GM18861 (cell line): ENCODE measurements at regions not wholly inside any gene's neighbourhood (a gene's known extent, or its start where the extent isn't known, plus 50 kb on each side); places are given as distances from the start of the nearest gene placed in this dataset.
A peak's percentile ranks its signal among the peaks of the same experiment; 100 is the strongest.

Experiments used
- ATAC-seq: cut with Tn5 transposase; IDR thresholded peaks from one replicate; pipeline ENCODE4 v1.9.1; 2021; ENCODE audit not compliant: unreplicated experiment

DNA sequence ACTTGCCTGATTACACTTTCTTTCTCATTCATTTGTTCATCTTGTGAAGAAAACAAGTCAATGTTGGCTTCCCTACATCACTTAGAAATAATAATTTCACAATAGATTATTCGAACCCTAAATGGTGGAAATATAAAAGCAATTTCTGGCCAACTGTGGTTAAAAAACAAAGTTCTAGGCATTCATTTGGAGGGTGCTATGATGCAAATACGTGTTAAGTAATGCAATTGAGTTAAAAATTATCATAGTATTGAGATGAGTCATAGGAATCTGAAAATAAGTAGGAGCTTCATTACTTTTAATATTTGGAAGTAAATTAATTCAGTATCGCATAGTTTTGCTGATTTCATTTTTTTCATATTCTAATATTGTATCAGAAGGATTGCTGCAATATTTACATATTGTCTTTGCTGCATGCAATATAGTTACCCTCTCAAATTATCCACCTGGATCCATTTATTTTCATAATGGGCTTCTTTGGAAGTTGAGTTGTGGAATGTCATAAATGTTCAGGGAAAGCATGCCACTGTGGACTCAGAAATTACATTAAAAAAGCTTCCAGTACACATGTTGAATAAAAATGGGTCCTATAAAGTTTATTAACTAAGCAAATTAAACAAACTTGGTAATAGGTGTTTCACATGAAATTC is 647.7 kb upstream of the WWC1 start:
- ATAC-seq: no peak

DNA sequence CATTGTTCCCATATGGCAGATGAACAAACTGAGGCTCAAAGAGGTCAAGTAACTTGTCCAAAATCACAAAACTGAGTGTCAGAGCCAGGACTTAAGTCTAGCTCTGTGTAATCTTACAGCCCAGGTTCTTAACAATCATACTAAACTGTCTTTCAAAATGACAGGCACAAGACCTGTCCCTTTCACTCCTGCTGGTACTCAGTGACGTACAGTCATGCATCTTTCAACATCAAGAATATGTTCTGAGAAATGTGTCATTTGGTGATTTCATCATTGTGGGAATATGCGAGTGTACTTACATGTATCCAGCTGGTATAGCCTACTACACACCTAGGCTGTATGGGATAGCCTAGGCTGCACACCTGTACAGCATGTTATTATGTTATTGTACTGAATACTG is 646.8 kb upstream of the WWC1 start:
- no peak for ATAC-seq

DNA sequence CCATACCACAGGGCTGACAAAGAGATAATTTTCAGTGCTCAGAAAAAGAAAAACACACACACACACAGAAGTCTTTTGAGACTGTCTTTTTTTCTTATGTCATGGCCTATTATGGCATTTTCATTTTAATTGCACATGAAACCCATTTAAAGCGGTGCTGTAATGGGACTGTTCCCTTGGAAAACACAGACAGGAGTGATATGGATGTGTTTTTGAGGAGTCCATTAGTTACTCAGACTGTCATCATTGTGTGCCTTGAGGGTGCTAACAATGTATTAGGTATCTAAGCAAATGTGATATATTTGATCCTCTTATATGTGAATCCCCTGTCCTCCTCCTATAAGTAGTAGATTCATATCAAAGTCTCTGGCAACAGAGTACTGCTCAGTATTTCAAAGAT is 642.0 kb upstream of the WWC1 start:
- no peak for ATAC-seq

- no peak for ATAC-seq
Observed at GRCh38 chr5:167652690-167653089, 638.8 kb upstream of the WWC1 start.

DNA sequence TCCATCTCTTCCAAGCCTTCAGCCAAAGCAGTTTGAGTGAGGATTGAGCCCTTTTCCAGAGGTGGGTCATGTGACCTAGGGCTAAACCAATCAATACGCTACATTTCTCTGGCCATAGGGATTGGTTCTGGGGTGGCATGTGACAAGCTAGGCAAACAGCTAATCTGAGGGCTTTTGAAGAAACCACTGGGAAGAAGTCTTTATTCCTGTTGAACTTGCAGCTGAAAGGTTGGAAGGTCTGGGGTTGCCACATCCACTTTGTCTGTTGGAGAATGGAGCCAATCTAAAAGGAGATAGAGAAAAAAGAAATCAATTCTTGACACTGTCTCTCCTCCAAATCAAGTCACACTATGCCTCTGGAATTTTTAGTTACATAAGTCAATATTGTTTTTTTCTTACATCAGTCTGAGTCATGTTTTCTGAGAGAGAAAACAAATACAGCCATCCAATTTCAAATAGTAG is 637.8 kb upstream of the WWC1 start:
- ATAC-seq: no peak

- no peak for ATAC-seq
Observed at GRCh38 chr5:167657016-167657415, 634.4 kb upstream of the WWC1 start.

DNA sequence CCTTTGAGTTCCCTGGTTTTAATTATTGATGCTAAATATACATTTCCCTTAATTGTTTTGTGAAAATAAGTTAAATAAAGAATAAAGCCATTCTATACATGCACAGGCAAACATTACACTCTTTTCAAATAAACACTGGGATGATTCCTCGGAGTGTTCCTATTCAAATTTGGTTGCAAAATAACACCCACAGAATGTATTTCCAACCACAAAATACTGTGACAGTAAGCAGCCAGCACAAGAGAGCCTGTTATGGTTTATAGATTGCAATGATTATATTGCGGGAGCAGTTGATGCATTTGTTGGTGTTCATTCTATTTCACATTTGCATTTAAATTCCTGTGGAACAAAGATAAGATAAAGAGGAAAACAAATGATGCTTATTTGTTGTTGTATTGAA is 632.6 kb upstream of the WWC1 start:
- ATAC-seq: no peak

DNA sequence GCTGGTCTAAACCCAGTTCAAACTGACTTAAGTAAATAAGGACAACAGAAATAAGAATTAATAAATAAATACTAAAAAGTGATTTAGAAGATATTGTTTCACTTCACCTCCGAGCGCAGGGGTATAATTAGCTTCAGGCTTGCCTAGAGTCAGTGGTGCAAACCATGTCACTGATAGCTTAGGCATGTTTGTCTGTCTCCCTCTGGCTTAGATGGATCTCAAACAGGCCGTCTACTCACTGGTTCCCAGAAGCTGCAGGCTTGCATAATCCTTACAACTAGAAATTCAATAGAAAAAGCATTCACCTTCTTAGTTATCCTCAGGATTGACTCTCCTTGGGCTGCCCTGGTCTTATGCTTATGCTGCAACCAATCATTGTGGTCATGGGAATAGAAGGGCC is 629.8 kb upstream of the WWC1 start:
- ATAC-seq: no peak

- ATAC-seq: peak; percentile 47
Observed at GRCh38 chr5:167664222-167664804, 627.1 kb upstream of the WWC1 start.

- ATAC-seq: no peak
Observed at GRCh38 chr5:167665841-167666375, 625.5 kb upstream of the WWC1 start.

DNA sequence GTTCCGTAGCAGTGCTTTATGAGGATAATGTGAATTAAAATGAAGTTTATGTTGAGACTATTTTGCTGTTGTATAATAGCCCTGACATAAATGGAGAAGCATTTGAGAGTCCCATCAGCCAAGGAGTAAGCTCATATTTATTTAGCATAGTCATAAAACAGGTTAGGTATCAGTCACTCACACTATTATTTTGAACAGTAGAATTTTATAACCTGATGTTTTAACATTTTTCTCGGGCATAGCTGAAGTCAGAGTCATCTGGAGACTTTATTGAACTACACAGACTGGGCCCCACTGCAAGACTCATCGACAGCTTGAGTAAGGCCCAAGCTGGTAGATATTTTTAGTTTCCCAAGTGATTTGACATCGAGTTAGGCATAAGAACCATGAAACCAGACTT is 620.3 kb upstream of the WWC1 start:
- no peak for ATAC-seq

DNA sequence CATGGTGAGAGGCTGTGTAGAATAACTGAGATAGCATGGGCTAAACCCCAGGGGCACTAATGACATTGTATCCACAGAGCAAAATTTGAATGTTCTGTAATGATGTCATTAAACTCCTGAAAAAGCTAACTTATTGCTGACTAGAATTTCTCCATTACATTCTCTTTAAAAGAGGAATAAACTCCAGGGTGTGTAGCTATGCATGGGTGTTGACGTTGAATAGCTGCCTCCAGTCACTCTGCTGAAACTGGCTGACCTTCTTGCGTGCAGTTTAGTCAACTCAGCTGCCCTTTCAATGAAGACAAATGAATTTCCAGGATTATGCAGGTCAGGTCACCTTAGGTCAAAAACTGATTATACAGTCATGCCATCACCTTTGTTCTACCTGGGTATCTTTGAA is 617.5 kb upstream of the WWC1 start:
- ATAC-seq: no peak

- no peak for ATAC-seq
Observed at GRCh38 chr5:167678481-167678880, 613.0 kb upstream of the WWC1 start.

DNA sequence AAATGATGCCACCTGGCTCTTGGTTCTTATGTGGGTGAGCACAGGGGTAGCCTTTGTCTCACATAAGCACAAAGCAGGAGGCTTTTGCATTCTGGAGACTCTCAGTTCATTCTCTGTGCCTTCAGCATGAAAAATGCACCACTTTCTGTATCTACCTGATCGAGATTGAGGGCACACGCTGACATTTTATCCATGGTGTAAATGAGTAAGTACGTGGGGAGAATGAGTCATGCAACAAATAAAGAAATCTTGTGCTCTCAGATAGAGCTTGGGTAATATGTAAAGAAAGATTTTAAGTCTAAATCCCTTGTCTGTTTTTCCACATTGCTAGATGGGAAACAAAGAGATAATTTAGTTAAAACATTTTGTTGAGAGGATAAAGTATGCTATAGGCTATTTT is 607.2 kb upstream of the WWC1 start:
- ATAC-seq: no peak

DNA sequence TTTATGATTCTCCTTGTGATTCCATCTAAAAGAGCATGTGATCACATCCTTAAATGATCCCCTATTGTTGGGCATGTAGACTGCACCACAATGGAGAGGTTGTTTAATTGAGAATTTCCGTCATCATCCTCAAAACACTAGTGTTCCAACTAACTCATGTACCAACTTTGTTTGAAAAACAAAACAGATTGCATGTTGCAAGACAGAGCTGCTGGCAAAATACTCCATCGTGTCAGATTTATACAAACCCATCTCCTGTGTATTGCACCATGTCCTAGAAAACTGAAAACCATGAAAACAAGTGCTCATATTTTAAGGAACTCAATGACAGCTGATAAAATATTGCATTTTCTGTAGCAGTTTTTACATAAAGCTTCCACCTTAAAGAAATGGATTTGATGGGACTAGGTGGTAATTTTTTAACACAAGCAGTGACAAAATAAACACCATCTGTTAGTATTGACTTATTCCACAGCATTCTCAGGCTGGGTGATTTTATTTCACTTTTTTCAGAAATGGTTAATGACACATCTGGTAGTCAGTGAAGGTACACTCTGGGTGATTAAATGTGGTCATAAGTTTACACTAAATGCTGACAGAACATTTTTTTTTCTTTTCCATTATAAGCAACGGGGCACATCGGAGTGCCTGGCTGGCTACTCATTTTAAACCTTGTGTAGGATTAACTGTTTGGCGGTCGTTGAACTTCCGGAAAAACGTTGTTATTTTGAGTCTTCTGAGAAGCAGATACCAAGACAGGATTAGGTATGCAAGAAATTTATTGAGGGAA is 602.9 kb upstream of the WWC1 start:
- no peak for ATAC-seq

GRCh38 chr5:167694325-167695147 is 596.9 kb upstream of the WWC1 start:
- no peak for ATAC-seq

GRCh38 chr5:167696558-167697314 is 594.7 kb upstream of the WWC1 start:
- no peak for ATAC-seq

- ATAC-seq: peak; percentile 71
Observed at GRCh38 chr5:167699432-167699831, 592.0 kb upstream of the WWC1 start.

GRCh38 chr5:167701051-167701450 is 590.4 kb upstream of the WWC1 start:
- no peak for ATAC-seq

- no peak for ATAC-seq
Observed at GRCh38 chr5:167702014-167702413, 589.4 kb upstream of the WWC1 start.
